Activated naive CD8-positive, alpha-beta T cell treated with anti-CD3 and anti-CD28 coated beads, Interleukin-2, amount 50 U/mL, for 24 hours (primary cell): ENCODE measurements at regions not wholly inside any gene's neighbourhood (a gene's known extent, or its start where the extent isn't known, plus 50 kb on each side); places are given as distances from the start of the nearest gene placed in this dataset.
"Not testable (repeated sequence)": the region's sequence is repeated elsewhere in the genome, so short reads cannot be mapped to it uniquely, and the experiment has no call there.

Experiments used
- ATAC-seq: fragments of 150-1000 bp; cut with Tn5 transposase; one replicate; pipeline ENCODE4 v1.10.0; 2021
- DNase-seq: peaks from one replicate; pipeline ENCODE4 v3.0.0; 2021
- H3K27ac Mint-ChIP-seq: one replicate; pipeline ENCODE4 v1.8.0; 2021; ENCODE audit warnings: mild to moderate bottlenecking, mixed read lengths
- H3K27me3 Mint-ChIP-seq: one replicate; pipeline ENCODE4 v1.8.0; 2021; ENCODE audit warnings: mixed read lengths
- H3K36me3 Mint-ChIP-seq: one replicate; pipeline ENCODE4 v1.8.0; 2021; ENCODE audit warnings: low read depth, mixed read lengths
- H3K4me1 Mint-ChIP-seq: one replicate; pipeline ENCODE4 v1.8.0; 2021; ENCODE audit warnings: mixed read lengths
- H3K4me3 Mint-ChIP-seq: one replicate; pipeline ENCODE4 v1.8.0; 2021; ENCODE audit warnings: mild to moderate bottlenecking, moderate library complexity, mixed read lengths
- H3K9me3 Mint-ChIP-seq: one replicate; pipeline ENCODE4 v1.8.0; 2021; ENCODE audit warnings: mixed read lengths

GRCh38 chr16:33768710-33769109 is 309.3 kb downstream of the TP53TG3F start:
- not testable (repeated sequence) for H3K9me3 Mint-ChIP-seq, DNase-seq, H3K4me3 Mint-ChIP-seq, H3K36me3 Mint-ChIP-seq, ATAC-seq, H3K27ac Mint-ChIP-seq, H3K4me1 Mint-ChIP-seq, H3K27me3 Mint-ChIP-seq

GRCh38 chr16:33769180-33769846 is 309.9 kb downstream of the TP53TG3F start:
- not testable (repeated sequence) for H3K27ac Mint-ChIP-seq, H3K36me3 Mint-ChIP-seq, H3K9me3 Mint-ChIP-seq, H3K4me3 Mint-ChIP-seq, H3K4me1 Mint-ChIP-seq, ATAC-seq, H3K27me3 Mint-ChIP-seq, DNase-seq

GRCh38 chr16:33770478-33770877 is 311.1 kb downstream of the TP53TG3F start:
- not testable (repeated sequence) for H3K27ac Mint-ChIP-seq, H3K4me3 Mint-ChIP-seq, DNase-seq, H3K36me3 Mint-ChIP-seq, H3K27me3 Mint-ChIP-seq, ATAC-seq, H3K4me1 Mint-ChIP-seq
- peaks cover 12% of the 10 kb centered on the region for H3K9me3 Mint-ChIP-seq

GRCh38 chr16:33771211-33771610 is 311.8 kb downstream of the TP53TG3F start:
- DNase-seq, H3K4me3 Mint-ChIP-seq, H3K4me1 Mint-ChIP-seq, ATAC-seq, H3K27ac Mint-ChIP-seq, H3K36me3 Mint-ChIP-seq, H3K27me3 Mint-ChIP-seq: not testable (repeated sequence)
- peaks cover 12% of the 10 kb centered on the region for H3K9me3 Mint-ChIP-seq

- peaks cover 12% of the 10 kb centered on the region for H3K9me3 Mint-ChIP-seq
- H3K4me3 Mint-ChIP-seq, H3K36me3 Mint-ChIP-seq, ATAC-seq, DNase-seq, H3K4me1 Mint-ChIP-seq, H3K27ac Mint-ChIP-seq, H3K27me3 Mint-ChIP-seq: not testable (repeated sequence)
These were observed 314.6 kb downstream of the TP53TG3F start for GRCh38 chr16:33773966-33774365.

- not testable (repeated sequence) for ATAC-seq, H3K4me1 Mint-ChIP-seq, H3K27me3 Mint-ChIP-seq, H3K4me3 Mint-ChIP-seq, H3K27ac Mint-ChIP-seq, H3K36me3 Mint-ChIP-seq, DNase-seq
- peaks cover 12% of the 10 kb centered on the region for H3K9me3 Mint-ChIP-seq
These were observed 315.3 kb downstream of the TP53TG3F start for GRCh38 chr16:33774724-33775123.

- not testable (repeated sequence) for H3K4me3 Mint-ChIP-seq, H3K4me1 Mint-ChIP-seq, H3K36me3 Mint-ChIP-seq, H3K27ac Mint-ChIP-seq, H3K9me3 Mint-ChIP-seq, ATAC-seq, H3K27me3 Mint-ChIP-seq, DNase-seq
These were observed 357.0 kb downstream of the TP53TG3F start for GRCh38 chr16:33816328-33816944.

GRCh38 chr16:33824736-33825135 is 365.3 kb downstream of the TP53TG3F start:
- not testable (repeated sequence) for H3K4me3 Mint-ChIP-seq, H3K27ac Mint-ChIP-seq, DNase-seq, ATAC-seq, H3K36me3 Mint-ChIP-seq, H3K9me3 Mint-ChIP-seq, H3K4me1 Mint-ChIP-seq, H3K27me3 Mint-ChIP-seq

GRCh38 chr16:33827522-33827921 is 368.1 kb downstream of the TP53TG3F start:
- H3K27ac Mint-ChIP-seq, H3K36me3 Mint-ChIP-seq, DNase-seq, H3K4me1 Mint-ChIP-seq, H3K27me3 Mint-ChIP-seq, H3K9me3 Mint-ChIP-seq, ATAC-seq, H3K4me3 Mint-ChIP-seq: not testable (repeated sequence)

- H3K27me3 Mint-ChIP-seq, ATAC-seq, H3K4me1 Mint-ChIP-seq, H3K36me3 Mint-ChIP-seq, H3K27ac Mint-ChIP-seq, DNase-seq, H3K9me3 Mint-ChIP-seq, H3K4me3 Mint-ChIP-seq: not testable (repeated sequence)
These were observed 379.7 kb downstream of the TP53TG3F start for GRCh38 chr16:33839157-33839556.

GRCh38 chr16:33844533-33844932 is 385.1 kb downstream of the TP53TG3F start:
- H3K27me3 Mint-ChIP-seq, H3K9me3 Mint-ChIP-seq, H3K4me3 Mint-ChIP-seq, H3K36me3 Mint-ChIP-seq, ATAC-seq, H3K27ac Mint-ChIP-seq, H3K4me1 Mint-ChIP-seq: not testable (repeated sequence)
- DNase-seq: peak; percentile 13
